Rectal smooth muscle tissue (tissue), 1 donor: ENCODE measurements at regions not wholly inside any gene's neighbourhood (a gene's known extent, or its start where the extent isn't known, plus 50 kb on each side); places are given as distances from the start of the nearest gene placed in this dataset.

Experiments used
- H3K27ac ChIP-seq: one replicate; pipeline ENCODE4 v1.7.0; 2013; ENCODE audit warnings: low read depth, low read length, inconsistent platforms
- H3K27me3 ChIP-seq: one replicate; pipeline ENCODE4 v1.7.0; 2013; ENCODE audit warnings: low read length; ENCODE audit not compliant: control insufficient read depth, insufficient read depth
- H3K36me3 ChIP-seq: one replicate; pipeline ENCODE4 v1.7.0; 2013; ENCODE audit warnings: low read length; ENCODE audit not compliant: control insufficient read depth, insufficient read depth
- H3K4me1 ChIP-seq: one replicate; pipeline ENCODE4 v1.7.0; 2013; ENCODE audit warnings: low read length; ENCODE audit not compliant: control insufficient read depth, insufficient read depth
- H3K4me3 ChIP-seq: one replicate; pipeline ENCODE4 v1.7.0; 2013; ENCODE audit warnings: low read length
- H3K9ac ChIP-seq: one replicate; pipeline ENCODE4 v1.7.0; 2013; ENCODE audit warnings: low read length

- H3K27me3 ChIP-seq: no peaks in the 10 kb centered on the region
- H3K9ac ChIP-seq: no peak overlapping the region
- H3K27ac ChIP-seq: no peak overlapping the region
- no peak overlapping the region for H3K4me3 ChIP-seq
- H3K36me3 ChIP-seq: no peaks in the 10 kb centered on the region
- H3K4me1 ChIP-seq: no peaks in the 10 kb centered on the region
Observed at GRCh38 chr10:84063440-84063839, 75.9 kb upstream of the GHITM start.

GRCh38 chr10:84065804-84066601, 73.3 kb upstream of the GHITM start:
- H3K4me1 ChIP-seq: no peaks in the 10 kb centered on the region
- no peak overlapping the region for H3K27ac ChIP-seq
- no peaks in the 10 kb centered on the region for H3K36me3 ChIP-seq
- no peaks in the 10 kb centered on the region for H3K27me3 ChIP-seq
- H3K4me3 ChIP-seq: no peak overlapping the region
- no peak overlapping the region for H3K9ac ChIP-seq

GRCh38 chr10:84074521-84074920, 64.8 kb upstream of the GHITM start:
- Histone ChIP-seq H3K4me1 (peaks cover 5% of the 10 kb centered on the region), H3K27me3 (no peaks in the 10 kb centered on the region), H3K9ac (no peak overlapping the region), H3K4me3 (no peak overlapping the region), H3K27ac (no peak overlapping the region), H3K36me3 (no peaks in the 10 kb centered on the region)

- H3K36me3 ChIP-seq: no peaks in the 10 kb centered on the region
- no peak overlapping the region for H3K9ac ChIP-seq
- no peak overlapping the region for H3K4me3 ChIP-seq
- H3K27me3 ChIP-seq: no peaks in the 10 kb centered on the region
- H3K4me1 ChIP-seq: peaks cover 5% of the 10 kb centered on the region
- H3K27ac ChIP-seq: peak overlapping the region; percentile 53
Observed at GRCh38 chr10:84075226-84076046, 63.9 kb upstream of the GHITM start.

GRCh38 chr10:84076047-84076388, 63.3 kb upstream of the GHITM start:
- Histone ChIP-seq H3K27ac (peak overlapping the region; percentile 53), H3K4me1 (peaks cover 5% of the 10 kb centered on the region), H3K4me3 (no peak overlapping the region), H3K27me3 (no peaks in the 10 kb centered on the region), H3K9ac (no peak overlapping the region), H3K36me3 (no peaks in the 10 kb centered on the region)

GRCh38 chr10:84076540-84077195, 62.6 kb upstream of the GHITM start:
- no peak overlapping the region for H3K9ac ChIP-seq
- no peaks in the 10 kb centered on the region for H3K36me3 ChIP-seq
- peaks cover 5% of the 10 kb centered on the region for H3K4me1 ChIP-seq
- H3K27ac ChIP-seq: peak overlapping the region; percentile 53
- H3K27me3 ChIP-seq: no peaks in the 10 kb centered on the region
- H3K4me3 ChIP-seq: no peak overlapping the region

- no peaks in the 10 kb centered on the region for H3K36me3 ChIP-seq
- H3K4me3 ChIP-seq: no peak overlapping the region
- peaks cover 5% of the 10 kb centered on the region for H3K4me1 ChIP-seq
- H3K27me3 ChIP-seq: no peaks in the 10 kb centered on the region
- no peak overlapping the region for H3K27ac ChIP-seq
- no peak overlapping the region for H3K9ac ChIP-seq
Observed at GRCh38 chr10:84077768-84078167, 61.5 kb upstream of the GHITM start.

GRCh38 chr10:84078771-84079170, 60.5 kb upstream of the GHITM start:
- no peak overlapping the region for H3K4me3 ChIP-seq
- no peak overlapping the region for H3K27ac ChIP-seq
- H3K9ac ChIP-seq: no peak overlapping the region
- H3K4me1 ChIP-seq: peaks cover 5% of the 10 kb centered on the region
- H3K27me3 ChIP-seq: no peaks in the 10 kb centered on the region
- H3K36me3 ChIP-seq: no peaks in the 10 kb centered on the region

GRCh38 chr10:84084342-84084741, 55.0 kb upstream of the GHITM start:
- Histone ChIP-seq H3K4me1 (no peaks in the 10 kb centered on the region), H3K9ac (no peak overlapping the region), H3K36me3 (no peaks in the 10 kb centered on the region), H3K4me3 (no peak overlapping the region), H3K27ac (no peak overlapping the region), H3K27me3 (no peaks in the 10 kb centered on the region)

- Histone ChIP-seq H3K4me3 (no peak overlapping the region), H3K9ac (no peak overlapping the region), H3K36me3 (no peaks in the 10 kb centered on the region), H3K27ac (no peak overlapping the region), H3K27me3 (no peaks in the 10 kb centered on the region), H3K4me1 (no peaks in the 10 kb centered on the region)
Observed at GRCh38 chr10:84087202-84087601, 52.1 kb upstream of the GHITM start.

- H3K4me1 ChIP-seq: no peaks in the 10 kb centered on the region
- H3K27me3 ChIP-seq: no peaks in the 10 kb centered on the region
- H3K27ac ChIP-seq: no peak overlapping the region
- no peaks in the 10 kb centered on the region for H3K36me3 ChIP-seq
- no peak overlapping the region for H3K4me3 ChIP-seq
- H3K9ac ChIP-seq: no peak overlapping the region
Observed at GRCh38 chr10:84088626-84089025, 50.7 kb upstream of the GHITM start.

GRCh38 chr10:84089162-84089561, 50.1 kb upstream of the GHITM start:
- no peaks in the 10 kb centered on the region for H3K36me3 ChIP-seq
- H3K27me3 ChIP-seq: no peaks in the 10 kb centered on the region
- no peaks in the 10 kb centered on the region for H3K4me1 ChIP-seq
- H3K4me3 ChIP-seq: no peak overlapping the region
- no peak overlapping the region for H3K9ac ChIP-seq
- no peak overlapping the region for H3K27ac ChIP-seq
